ENCODE measurements at regions not wholly inside any gene's neighbourhood (a gene's known extent, or its start where the extent isn't known, plus 50 kb on each side); places are given as distances from the start of the nearest gene placed in this dataset.
"Not testable (repeated sequence)": the region's sequence is repeated elsewhere in the genome, so short reads cannot be mapped to it uniquely, and the experiment has no call there.

GRCh38 chr12:112677050-112677765, 114.3 kb upstream of the RPH3A start:
- DNase-seq (ENCODE audit: low read depth, low spot score), result peak; percentile 98
- Histone ChIP-seq H3K27ac (peak overlapping the region; percentile 100), H3K9ac (ENCODE audit: insufficient read length) (peak overlapping the region; percentile 77), H3K9me3 (ENCODE audit: low read depth, low read length) (no peaks in the 10 kb centered on the region), H3K4me3 (peak overlapping the region; percentile 63), H3K36me3 (ENCODE audit: insufficient read depth, low read length) (no peaks in the 10 kb centered on the region)
- TF ChIP-seq FOXP2 (optimal IDR thresholded peaks at IDR 0.05; ENCODE audit: control extremely low read depth, extremely low read length, insufficient read depth), result no peak
- no peak for TF ChIP-seq EZH2 (IDR thresholded peaks at IDR 0.05)
- peak; percentile 53; the same call in 1 of the 2 replicates for TF ChIP-seq POLR2AphosphoS5 (IDR thresholded peaks at IDR 0.05; ENCODE audit: borderline replicate concordance, low read depth, low read length)

GRCh38 chr12:112680993-112681392, 110.6 kb upstream of the RPH3A start:
- no peaks in the 10 kb centered on the region for H3K9me3 ChIP-seq (ENCODE audit: low read depth, low read length)
- TF ChIP-seq FOXP2 (optimal IDR thresholded peaks at IDR 0.05; ENCODE audit: control extremely low read depth, extremely low read length, insufficient read depth), result no peak
- TF ChIP-seq POLR2AphosphoS5 (IDR thresholded peaks at IDR 0.05; ENCODE audit: borderline replicate concordance, low read depth, low read length), result no peak
- no peak for TF ChIP-seq EZH2 (IDR thresholded peaks at IDR 0.05)
- no peaks in the 10 kb centered on the region for H3K36me3 ChIP-seq (ENCODE audit: insufficient read depth, low read length)
- no peak overlapping the region for H3K4me3 ChIP-seq
- no peak for DNase-seq (ENCODE audit: low read depth, low spot score)
- H3K27ac ChIP-seq, result peak overlapping the region; percentile 71
- no peak overlapping the region for H3K9ac ChIP-seq (ENCODE audit: insufficient read length)

GRCh38 chr12:112682586-112682985, 109.0 kb upstream of the RPH3A start:
- DNase-seq (ENCODE audit: low read depth, low spot score), result no peak
- H3K9me3 ChIP-seq (ENCODE audit: low read depth, low read length), result no peaks in the 10 kb centered on the region
- TF ChIP-seq EZH2 (IDR thresholded peaks at IDR 0.05) (no peak), FOXP2 (optimal IDR thresholded peaks at IDR 0.05; ENCODE audit: control extremely low read depth, extremely low read length, insufficient read depth) (no peak), POLR2AphosphoS5 (IDR thresholded peaks at IDR 0.05; ENCODE audit: borderline replicate concordance, low read depth, low read length) (no peak)
- no peak overlapping the region for H3K9ac ChIP-seq (ENCODE audit: insufficient read length)
- no peak overlapping the region for H3K4me3 ChIP-seq
- no peak overlapping the region for H3K27ac ChIP-seq
- no peaks in the 10 kb centered on the region for H3K36me3 ChIP-seq (ENCODE audit: insufficient read depth, low read length)

GRCh38 chr12:112684742-112685141, 106.8 kb upstream of the RPH3A start:
- H3K36me3 ChIP-seq (ENCODE audit: insufficient read depth, low read length), result no peaks in the 10 kb centered on the region
- no peak overlapping the region for H3K9ac ChIP-seq (ENCODE audit: insufficient read length)
- no peak overlapping the region for H3K4me3 ChIP-seq
- H3K27ac ChIP-seq, result no peak overlapping the region
- H3K9me3 ChIP-seq (ENCODE audit: low read depth, low read length), result no peaks in the 10 kb centered on the region
- TF ChIP-seq POLR2AphosphoS5 (IDR thresholded peaks at IDR 0.05; ENCODE audit: borderline replicate concordance, low read depth, low read length) (no peak), FOXP2 (optimal IDR thresholded peaks at IDR 0.05; ENCODE audit: control extremely low read depth, extremely low read length, insufficient read depth) (no peak), EZH2 (IDR thresholded peaks at IDR 0.05) (no peak)
- no peak for DNase-seq (ENCODE audit: low read depth, low spot score)

GRCh38 chr12:112685321-112685720, 106.2 kb upstream of the RPH3A start:
- H3K4me3 ChIP-seq, result no peak overlapping the region
- H3K9me3 ChIP-seq (ENCODE audit: low read depth, low read length), result no peaks in the 10 kb centered on the region
- TF ChIP-seq EZH2 (IDR thresholded peaks at IDR 0.05), result no peak
- TF ChIP-seq POLR2AphosphoS5 (IDR thresholded peaks at IDR 0.05; ENCODE audit: borderline replicate concordance, low read depth, low read length), result no peak
- no peak for TF ChIP-seq FOXP2 (optimal IDR thresholded peaks at IDR 0.05; ENCODE audit: control extremely low read depth, extremely low read length, insufficient read depth)
- H3K27ac ChIP-seq, result no peak overlapping the region
- no peaks in the 10 kb centered on the region for H3K36me3 ChIP-seq (ENCODE audit: insufficient read depth, low read length)
- no peak for DNase-seq (ENCODE audit: low read depth, low spot score)
- H3K9ac ChIP-seq (ENCODE audit: insufficient read length), result no peak overlapping the region

GRCh38 chr12:112686373-112686772, 105.2 kb upstream of the RPH3A start:
- no peaks in the 10 kb centered on the region for H3K36me3 ChIP-seq (ENCODE audit: insufficient read depth, low read length)
- no peak overlapping the region for H3K4me3 ChIP-seq
- no peak overlapping the region for H3K9ac ChIP-seq (ENCODE audit: insufficient read length)
- DNase-seq (ENCODE audit: low read depth, low spot score), result no peak
- H3K9me3 ChIP-seq (ENCODE audit: low read depth, low read length), result no peaks in the 10 kb centered on the region
- no peak overlapping the region for H3K27ac ChIP-seq
- TF ChIP-seq FOXP2 (optimal IDR thresholded peaks at IDR 0.05; ENCODE audit: control extremely low read depth, extremely low read length, insufficient read depth) (no peak), POLR2AphosphoS5 (IDR thresholded peaks at IDR 0.05; ENCODE audit: borderline replicate concordance, low read depth, low read length) (no peak), EZH2 (IDR thresholded peaks at IDR 0.05) (no peak)

- Histone ChIP-seq H3K4me3 (no peak overlapping the region), H3K27ac (no peak overlapping the region), H3K36me3 (ENCODE audit: insufficient read depth, low read length) (no peaks in the 10 kb centered on the region), H3K9ac (ENCODE audit: insufficient read length) (no peak overlapping the region), H3K9me3 (ENCODE audit: low read depth, low read length) (no peaks in the 10 kb centered on the region)
- DNase-seq (ENCODE audit: low read depth, low spot score), result no peak
- TF ChIP-seq POLR2AphosphoS5 (IDR thresholded peaks at IDR 0.05; ENCODE audit: borderline replicate concordance, low read depth, low read length) (no peak), EZH2 (IDR thresholded peaks at IDR 0.05) (no peak), FOXP2 (optimal IDR thresholded peaks at IDR 0.05; ENCODE audit: control extremely low read depth, extremely low read length, insufficient read depth) (no peak)
Measured at GRCh38 chr12:112694065-112694464, 97.5 kb upstream of the RPH3A start.

GRCh38 chr12:112697441-112697840, 94.1 kb upstream of the RPH3A start:
- H3K9ac ChIP-seq (ENCODE audit: insufficient read length); H3K27ac ChIP-seq; DNase-seq (ENCODE audit: low read depth, low spot score); H3K9me3 ChIP-seq (ENCODE audit: low read depth, low read length); H3K4me3 ChIP-seq; H3K36me3 ChIP-seq (ENCODE audit: insufficient read depth, low read length): not testable (repeated sequence)

All from SK-N-MC (cell line).